Caco-2 (cell line): ENCODE measurements at regions not wholly inside any gene's neighbourhood (a gene's known extent, or its start where the extent isn't known, plus 50 kb on each side); places are given as distances from the start of the nearest gene placed in this dataset.

Experiments used
- BruUV-seq: library from RNA; stranded (reverse); fragments of 400-500 nt; replicated peaks from 2 replicates; lab custom pipeline; 2021; lab: Mats Ljungman, UMichigan
- CTCF ChIA-PET: fragments of 300-600 bp; sonication (Branson Sonifier 250); formaldehyde crosslinking; loops from one replicate; lab custom pipeline; 2022; ENCODE audit warnings: antibody characterized with exemption; lab: Charles Lee
- POLR2A ChIA-PET: fragments of 300-600 bp; sonication (Branson Sonifier 250); formaldehyde crosslinking; loops from one replicate; lab custom pipeline; 2022; ENCODE audit warnings: antibody characterized with exemption; lab: Charles Lee
- DNase-seq, 2 experiments: peaks; one replicate each; pipeline versions ENCODE4 v3.0.0 to v3.0.0-alpha.2; 2020 to 2022
- H3K27me3 ChIP-seq: replicated peaks from 2 replicates; pipeline ENCODE4 v1.6.0; 2011; ENCODE audit warnings: low read length; ENCODE audit not compliant: control insufficient read depth, insufficient read depth
- H3K36me3 ChIP-seq: 2 replicates; pipeline ENCODE4 v1.5.1; 2011; ENCODE audit warnings: low read length; ENCODE audit not compliant: control insufficient read depth, insufficient read depth
- H3K4me1 ChIP-seq: fragments of 250-450 bp; sonication (Bioruptor Pico); 2 replicates; pipeline ENCODE4 v1.5.1; 2020; ENCODE audit warnings: mild to moderate bottlenecking
- H3K4me3 ChIP-seq: 2 replicates; pipeline ENCODE4 v1.5.1; 2011; ENCODE audit warnings: low read depth, mild to moderate bottlenecking, control low read depth, low read length
- H3K9me3 ChIP-seq: fragments of 250-450 bp; sonication (Bioruptor Pico); 2 replicates; pipeline ENCODE4 v1.5.1; 2020; ENCODE audit warnings: mild to moderate bottlenecking, moderate library complexity
- H3K27ac Mint-ChIP-seq: one replicate; pipeline ENCODE4 v1.8.0; 2022; ENCODE audit warnings: mixed read lengths; ENCODE audit not compliant: unreplicated experiment
- H3K27me3 Mint-ChIP-seq: one replicate; pipeline ENCODE4 v1.8.0; 2022; ENCODE audit warnings: mixed read lengths; ENCODE audit not compliant: insufficient read depth, unreplicated experiment
- H3K36me3 Mint-ChIP-seq: one replicate; pipeline ENCODE4 v1.8.0; 2022; ENCODE audit warnings: mild to moderate bottlenecking, mixed read lengths; ENCODE audit not compliant: insufficient read depth, unreplicated experiment
- H3K4me1 Mint-ChIP-seq: one replicate; pipeline ENCODE4 v1.8.0; 2022; ENCODE audit warnings: low read depth, mixed read lengths; ENCODE audit not compliant: unreplicated experiment
- H3K4me3 Mint-ChIP-seq: one replicate; pipeline ENCODE4 v1.8.0; 2022; ENCODE audit warnings: mild to moderate bottlenecking, moderate library complexity, mixed read lengths; ENCODE audit not compliant: unreplicated experiment
- H3K9me3 Mint-ChIP-seq: one replicate; pipeline ENCODE4 v1.8.0; 2022; ENCODE audit warnings: mixed read lengths; ENCODE audit not compliant: unreplicated experiment
- CTCF ChIP-seq, 2 experiments: fragments of 200-600 bp in 1 of 2; IDR thresholded peaks; 1 replicate in 1 of 2; 2 replicates in 1 of 2; pipeline versions ENCODE4 v1.5.1 to v1.8.0; 2011 to 2022; ENCODE audit warnings: antibody characterized with exemption in 1 of 2, control low read depth in 1 of 2, inconsistent platforms in 1 of 2, low read depth in 1 of 2, low read length in 1 of 2, mild to moderate bottlenecking in 1 of 2, moderate library complexity in 1 of 2; ENCODE audit not compliant: insufficient read depth in 1 of 2, severe bottlenecking in 1 of 2, unreplicated experiment in 1 of 2
- intact Hi-C: fragments of 100-400 bp; cut with micrococcal nuclease; formaldehyde crosslinking; loops from one replicate; pipeline ENCODE4 v1.10.0; 2022; ENCODE audit not compliant: unreplicated experiment

GRCh38 chr11:42074306-42074705 is 614.9 kb upstream of the LRRC4C start:
- no peaks in the 10 kb centered on the region for H3K4me1 Mint-ChIP-seq
- CTCF ChIA-PET: no interaction called here

GRCh38 chr11:42075180-42075579 is 615.7 kb upstream of the LRRC4C start:
- CTCF ChIA-PET: no interaction called here
- intact Hi-C loops: no loop called here

More at GRCh38 chr11:42074306-42074705, 614.9 kb upstream of the LRRC4C start:
- no peaks in the 10 kb centered on the region for H3K27me3 ChIP-seq
- H3K4me1 ChIP-seq: peaks cover 8% of the 10 kb centered on the region
- intact Hi-C loops: no loop called here
- H3K36me3 Mint-ChIP-seq: no peaks in the 10 kb centered on the region
- H3K9me3 Mint-ChIP-seq: no peaks in the 10 kb centered on the region
- H3K36me3 ChIP-seq: no peaks in the 10 kb centered on the region
- no peak overlapping the region for H3K4me3 Mint-ChIP-seq
- DNase-seq: no peak
- TF ChIP-seq CTCF (IDR thresholded peaks at IDR 0.05; ENCODE audit: insufficient read depth in 1 of 2, low read depth in 1 of 2, low read length in 1 of 2, severe bottlenecking in 1 of 2, unreplicated experiment in 1 of 2): no peak
- POLR2A ChIA-PET: no interaction called here
- no peak overlapping the region for H3K27ac Mint-ChIP-seq
- no peak overlapping the region for H3K4me3 ChIP-seq
- H3K27me3 Mint-ChIP-seq: no peaks in the 10 kb centered on the region
- BruUV-seq: no TSS peak
- no peaks in the 10 kb centered on the region for H3K9me3 ChIP-seq

GRCh38 chr11:42077794-42078193 is 618.3 kb upstream of the LRRC4C start:
- Histone ChIP-seq H3K27me3 (no peaks in the 10 kb centered on the region), H3K4me1 (peaks cover 9% of the 10 kb centered on the region), H3K9me3 (no peaks in the 10 kb centered on the region), H3K4me3 (no peak overlapping the region), H3K36me3 (no peaks in the 10 kb centered on the region)
- Mint-ChIP-seq H3K4me3 (no peak overlapping the region), H3K36me3 (no peaks in the 10 kb centered on the region), H3K9me3 (no peaks in the 10 kb centered on the region), H3K4me1 (no peaks in the 10 kb centered on the region), H3K27me3 (no peaks in the 10 kb centered on the region), H3K27ac (no peak overlapping the region)
- CTCF ChIA-PET: no interaction called here
- POLR2A ChIA-PET: no interaction called here
- no TSS peak for BruUV-seq
- intact Hi-C loops: no loop called here
- no peak for DNase-seq
- TF ChIP-seq CTCF (IDR thresholded peaks at IDR 0.05; ENCODE audit: insufficient read depth in 1 of 2, low read depth in 1 of 2, low read length in 1 of 2, severe bottlenecking in 1 of 2, unreplicated experiment in 1 of 2): no peak

More at GRCh38 chr11:42075180-42075579, 615.7 kb upstream of the LRRC4C start:
- Histone ChIP-seq H3K9me3 (no peaks in the 10 kb centered on the region), H3K4me3 (no peak overlapping the region), H3K36me3 (no peaks in the 10 kb centered on the region), H3K27me3 (no peaks in the 10 kb centered on the region), H3K4me1 (peaks cover 9% of the 10 kb centered on the region)
- H3K27me3 Mint-ChIP-seq: no peaks in the 10 kb centered on the region
- H3K4me1 Mint-ChIP-seq: no peaks in the 10 kb centered on the region
- TF ChIP-seq CTCF (IDR thresholded peaks at IDR 0.05; ENCODE audit: insufficient read depth in 1 of 2, low read depth in 1 of 2, low read length in 1 of 2, severe bottlenecking in 1 of 2, unreplicated experiment in 1 of 2): no peak
- H3K27ac Mint-ChIP-seq: no peak overlapping the region
- no TSS peak for BruUV-seq
- POLR2A ChIA-PET: no interaction called here
- no peaks in the 10 kb centered on the region for H3K9me3 Mint-ChIP-seq
- no peaks in the 10 kb centered on the region for H3K36me3 Mint-ChIP-seq
- H3K4me3 Mint-ChIP-seq: no peak overlapping the region
- DNase-seq: no peak
